ENCODE measurements at regions not wholly inside any gene's neighbourhood (a gene's known extent, or its start where the extent isn't known, plus 50 kb on each side); places are given as distances from the start of the nearest gene placed in this dataset.

GRCh38 chr6:44606504-44606903 lies 219.0 kb downstream of the CDC5L start:
- WGBS: 96% methylated on average over 8 of the region's 8 CpGs
- Histone ChIP-seq H3K27ac (ENCODE audit: low read depth in 1 of 2, low read length in 1 of 2) (no peak overlapping the region), H3K4me3 (ENCODE audit: low read length in 2 of 2) (no peak overlapping the region), H3K27me3 (ENCODE audit: control insufficient read depth in 2 of 2, insufficient read depth in 1 of 2, low read length in 1 of 2) (no peaks in the 10 kb centered on the region), H3K9me3 (ENCODE audit: control insufficient read depth in 2 of 2, insufficient read depth in 1 of 2, low read length in 1 of 2) (no peaks in the 10 kb centered on the region), H3K4me1 (ENCODE audit: control insufficient read depth in 2 of 2, insufficient read depth in 2 of 2, low read length in 2 of 2) (no peaks in the 10 kb centered on the region), H3K36me3 (ENCODE audit: control insufficient read depth in 2 of 2, insufficient read depth in 2 of 2, low read length in 1 of 2) (no peaks in the 10 kb centered on the region)
- no peak for DNase-seq (ENCODE audit: low read depth in 6 of 9, low spot score in 9 of 9)

- H3K4me1 ChIP-seq (ENCODE audit: control insufficient read depth in 2 of 2, insufficient read depth in 2 of 2, low read length in 2 of 2): no peaks in the 10 kb centered on the region
- H3K36me3 ChIP-seq (ENCODE audit: control insufficient read depth in 2 of 2, insufficient read depth in 2 of 2, low read length in 1 of 2): no peaks in the 10 kb centered on the region
- H3K27me3 ChIP-seq (ENCODE audit: control insufficient read depth in 2 of 2, insufficient read depth in 1 of 2, low read length in 1 of 2): no peaks in the 10 kb centered on the region
- no peaks in the 10 kb centered on the region for H3K9me3 ChIP-seq (ENCODE audit: control insufficient read depth in 2 of 2, insufficient read depth in 1 of 2, low read length in 1 of 2)
- H3K4me3 ChIP-seq (ENCODE audit: low read length in 2 of 2): no peak overlapping the region
- H3K27ac ChIP-seq (ENCODE audit: low read depth in 1 of 2, low read length in 1 of 2): no peak overlapping the region
- no peak for DNase-seq (ENCODE audit: low read depth in 6 of 9, low spot score in 9 of 9)
- WGBS: 80% methylated on average over 6 of the region's 6 CpGs
Measured at GRCh38 chr6:44606976-44607375, 219.5 kb downstream of the CDC5L start.

- H3K9me3 ChIP-seq (ENCODE audit: control insufficient read depth in 2 of 2, insufficient read depth in 1 of 2, low read length in 1 of 2): no peaks in the 10 kb centered on the region
- H3K27ac ChIP-seq (ENCODE audit: low read depth in 1 of 2, low read length in 1 of 2): no peak overlapping the region
- no peaks in the 10 kb centered on the region for H3K36me3 ChIP-seq (ENCODE audit: control insufficient read depth in 2 of 2, insufficient read depth in 2 of 2, low read length in 1 of 2)
- H3K27me3 ChIP-seq (ENCODE audit: control insufficient read depth in 2 of 2, insufficient read depth in 1 of 2, low read length in 1 of 2): no peaks in the 10 kb centered on the region
- 97% methylated on average over 4 of the region's 4 CpGs for WGBS
- DNase-seq (ENCODE audit: low read depth in 6 of 9, low spot score in 9 of 9): no peak
- H3K4me3 ChIP-seq (ENCODE audit: low read length in 2 of 2): no peak overlapping the region
- H3K4me1 ChIP-seq (ENCODE audit: control insufficient read depth in 2 of 2, insufficient read depth in 2 of 2, low read length in 2 of 2): no peaks in the 10 kb centered on the region
Measured at GRCh38 chr6:44608175-44608574, 220.7 kb downstream of the CDC5L start.

- WGBS: 93% methylated on average over 1 of the region's 1 CpG
- no peaks in the 10 kb centered on the region for H3K27me3 ChIP-seq (ENCODE audit: control insufficient read depth in 2 of 2, insufficient read depth in 1 of 2, low read length in 1 of 2)
- H3K9me3 ChIP-seq (ENCODE audit: control insufficient read depth in 2 of 2, insufficient read depth in 1 of 2, low read length in 1 of 2): no peaks in the 10 kb centered on the region
- H3K27ac ChIP-seq (ENCODE audit: low read depth in 1 of 2, low read length in 1 of 2): no peak overlapping the region
- H3K4me3 ChIP-seq (ENCODE audit: low read length in 2 of 2): no peak overlapping the region
- no peaks in the 10 kb centered on the region for H3K36me3 ChIP-seq (ENCODE audit: control insufficient read depth in 2 of 2, insufficient read depth in 2 of 2, low read length in 1 of 2)
- DNase-seq (ENCODE audit: low read depth in 6 of 9, low spot score in 9 of 9): no peak
- no peaks in the 10 kb centered on the region for H3K4me1 ChIP-seq (ENCODE audit: control insufficient read depth in 2 of 2, insufficient read depth in 2 of 2, low read length in 2 of 2)
Measured at GRCh38 chr6:44609051-44609612, 221.6 kb downstream of the CDC5L start.

- Histone ChIP-seq H3K4me1 (ENCODE audit: control insufficient read depth in 2 of 2, insufficient read depth in 2 of 2, low read length in 2 of 2) (no peaks in the 10 kb centered on the region), H3K27me3 (ENCODE audit: control insufficient read depth in 2 of 2, insufficient read depth in 1 of 2, low read length in 1 of 2) (no peaks in the 10 kb centered on the region), H3K9me3 (ENCODE audit: control insufficient read depth in 2 of 2, insufficient read depth in 1 of 2, low read length in 1 of 2) (no peaks in the 10 kb centered on the region), H3K36me3 (ENCODE audit: control insufficient read depth in 2 of 2, insufficient read depth in 2 of 2, low read length in 1 of 2) (no peaks in the 10 kb centered on the region), H3K4me3 (ENCODE audit: low read length in 2 of 2) (no peak overlapping the region), H3K27ac (ENCODE audit: low read depth in 1 of 2, low read length in 1 of 2) (no peak overlapping the region)
- DNase-seq (ENCODE audit: low read depth in 6 of 9, low spot score in 9 of 9): no peak
- WGBS: 98% methylated on average over 3 of the region's 3 CpGs
Measured at GRCh38 chr6:44614396-44614795, 226.9 kb downstream of the CDC5L start.

- Histone ChIP-seq H3K36me3 (ENCODE audit: control insufficient read depth in 2 of 2, insufficient read depth in 2 of 2, low read length in 1 of 2) (no peaks in the 10 kb centered on the region), H3K9me3 (ENCODE audit: control insufficient read depth in 2 of 2, insufficient read depth in 1 of 2, low read length in 1 of 2) (no peaks in the 10 kb centered on the region), H3K27me3 (ENCODE audit: control insufficient read depth in 2 of 2, insufficient read depth in 1 of 2, low read length in 1 of 2) (no peaks in the 10 kb centered on the region), H3K4me3 (ENCODE audit: low read length in 2 of 2) (no peak overlapping the region), H3K4me1 (ENCODE audit: control insufficient read depth in 2 of 2, insufficient read depth in 2 of 2, low read length in 2 of 2) (no peaks in the 10 kb centered on the region), H3K27ac (ENCODE audit: low read depth in 1 of 2, low read length in 1 of 2) (no peak overlapping the region)
- DNase-seq (ENCODE audit: low read depth in 6 of 9, low spot score in 9 of 9): no peak
- WGBS: 92% methylated on average over 3 of the region's 3 CpGs
Measured at GRCh38 chr6:44615621-44616020, 228.1 kb downstream of the CDC5L start.

GRCh38 chr6:44617416-44617815 lies 229.9 kb downstream of the CDC5L start:
- Histone ChIP-seq H3K4me3 (ENCODE audit: low read length in 2 of 2) (no peak overlapping the region), H3K4me1 (ENCODE audit: control insufficient read depth in 2 of 2, insufficient read depth in 2 of 2, low read length in 2 of 2) (no peaks in the 10 kb centered on the region), H3K9me3 (ENCODE audit: control insufficient read depth in 2 of 2, insufficient read depth in 1 of 2, low read length in 1 of 2) (no peaks in the 10 kb centered on the region), H3K36me3 (ENCODE audit: control insufficient read depth in 2 of 2, insufficient read depth in 2 of 2, low read length in 1 of 2) (no peaks in the 10 kb centered on the region), H3K27ac (ENCODE audit: low read depth in 1 of 2, low read length in 1 of 2) (no peak overlapping the region), H3K27me3 (ENCODE audit: control insufficient read depth in 2 of 2, insufficient read depth in 1 of 2, low read length in 1 of 2) (no peaks in the 10 kb centered on the region)
- WGBS: 92% methylated on average over 7 of the region's 7 CpGs
- no peak for DNase-seq (ENCODE audit: low read depth in 6 of 9, low spot score in 9 of 9)

GRCh38 chr6:44618371-44618770 lies 230.9 kb downstream of the CDC5L start:
- Histone ChIP-seq H3K27me3 (ENCODE audit: control insufficient read depth in 2 of 2, insufficient read depth in 1 of 2, low read length in 1 of 2) (no peaks in the 10 kb centered on the region), H3K9me3 (ENCODE audit: control insufficient read depth in 2 of 2, insufficient read depth in 1 of 2, low read length in 1 of 2) (no peaks in the 10 kb centered on the region), H3K36me3 (ENCODE audit: control insufficient read depth in 2 of 2, insufficient read depth in 2 of 2, low read length in 1 of 2) (no peaks in the 10 kb centered on the region), H3K4me3 (ENCODE audit: low read length in 2 of 2) (no peak overlapping the region), H3K4me1 (ENCODE audit: control insufficient read depth in 2 of 2, insufficient read depth in 2 of 2, low read length in 2 of 2) (no peaks in the 10 kb centered on the region), H3K27ac (ENCODE audit: low read depth in 1 of 2, low read length in 1 of 2) (no peak overlapping the region)
- WGBS: 28% methylated on average over 4 of the region's 4 CpGs
- no peak for DNase-seq (ENCODE audit: low read depth in 6 of 9, low spot score in 9 of 9)

GRCh38 chr6:44620922-44621321 lies 233.4 kb downstream of the CDC5L start:
- Histone ChIP-seq H3K4me3 (ENCODE audit: low read length in 2 of 2) (no peak overlapping the region), H3K9me3 (ENCODE audit: control insufficient read depth in 2 of 2, insufficient read depth in 1 of 2, low read length in 1 of 2) (peaks cover 0 to 1% of the 10 kb centered on the region in 2 donors), H3K27ac (ENCODE audit: low read depth in 1 of 2, low read length in 1 of 2) (no peak overlapping the region), H3K27me3 (ENCODE audit: control insufficient read depth in 2 of 2, insufficient read depth in 1 of 2, low read length in 1 of 2) (no peaks in the 10 kb centered on the region), H3K4me1 (ENCODE audit: control insufficient read depth in 2 of 2, insufficient read depth in 2 of 2, low read length in 2 of 2) (no peaks in the 10 kb centered on the region), H3K36me3 (ENCODE audit: control insufficient read depth in 2 of 2, insufficient read depth in 2 of 2, low read length in 1 of 2) (no peaks in the 10 kb centered on the region)
- DNase-seq (ENCODE audit: low read depth in 6 of 9, low spot score in 9 of 9): no peak
- 96% methylated on average over 4 of the region's 4 CpGs for WGBS

GRCh38 chr6:44621846-44622245 lies 234.3 kb downstream of the CDC5L start:
- no peak overlapping the region for H3K27ac ChIP-seq (ENCODE audit: low read depth in 1 of 2, low read length in 1 of 2)
- H3K4me3 ChIP-seq (ENCODE audit: low read length in 2 of 2): no peak overlapping the region
- 93% methylated on average over 2 of the region's 2 CpGs for WGBS
- H3K27me3 ChIP-seq (ENCODE audit: control insufficient read depth in 2 of 2, insufficient read depth in 1 of 2, low read length in 1 of 2): no peaks in the 10 kb centered on the region
- DNase-seq (ENCODE audit: low read depth in 6 of 9, low spot score in 9 of 9): no peak
- H3K4me1 ChIP-seq (ENCODE audit: control insufficient read depth in 2 of 2, insufficient read depth in 2 of 2, low read length in 2 of 2): peaks cover 0 to 1% of the 10 kb centered on the region in 2 donors
- H3K36me3 ChIP-seq (ENCODE audit: control insufficient read depth in 2 of 2, insufficient read depth in 2 of 2, low read length in 1 of 2): no peaks in the 10 kb centered on the region
- peaks cover 0 to 1% of the 10 kb centered on the region in 2 donors for H3K9me3 ChIP-seq (ENCODE audit: control insufficient read depth in 2 of 2, insufficient read depth in 1 of 2, low read length in 1 of 2)
